ENCODE measurements at regions not wholly inside any gene's neighbourhood (a gene's known extent, or its start where the extent isn't known, plus 50 kb on each side); places are given as distances from the start of the nearest gene placed in this dataset.

- ChIA-PET CTCF (no interaction called here), POLR2A (no interaction called here)
- DNase-seq, result no peak
- H3K4me1 Mint-ChIP-seq, result peaks cover 7% of the 10 kb centered on the region
- intact Hi-C loops (cut with micrococcal nuclease), result no loop called here
- no peak overlapping the region for H3K4me3 Mint-ChIP-seq
- TF ChIP-seq CTCF (IDR thresholded peaks at IDR 0.05), result no peak
- no peak for ATAC-seq (ENCODE audit: low read depth)
- peaks cover 8% of the 10 kb centered on the region for H3K27me3 Mint-ChIP-seq
- peaks cover 7% of the 10 kb centered on the region for H3K9me3 Mint-ChIP-seq
- H3K36me3 Mint-ChIP-seq (ENCODE audit: low read depth), result no peaks in the 10 kb centered on the region
- H3K27ac Mint-ChIP-seq, result no peak overlapping the region
Measured at GRCh38 chr15:67907184-67907723, 67.4 kb upstream of the RNU6-1 start.

GRCh38 chr15:67908756-67909155 lies 68.9 kb upstream of the RNU6-1 start:
- intact Hi-C loops (cut with micrococcal nuclease), result no loop called here
- Mint-ChIP-seq H3K27me3 (peaks cover 6% of the 10 kb centered on the region), H3K4me1 (no peaks in the 10 kb centered on the region), H3K4me3 (no peak overlapping the region), H3K9me3 (peaks cover 7% of the 10 kb centered on the region), H3K27ac (no peak overlapping the region), H3K36me3 (ENCODE audit: low read depth) (no peaks in the 10 kb centered on the region)
- ChIA-PET CTCF (no interaction called here), POLR2A (no interaction called here)
- no peak for TF ChIP-seq CTCF (IDR thresholded peaks at IDR 0.05)
- DNase-seq (no peak), ATAC-seq (ENCODE audit: low read depth) (no peak)

- ChIA-PET POLR2A (no interaction called here), CTCF (no interaction called here)
- intact Hi-C loops (cut with micrococcal nuclease), result no loop called here
- Mint-ChIP-seq H3K9me3 (peaks cover 7% of the 10 kb centered on the region), H3K4me3 (no peak overlapping the region), H3K4me1 (no peaks in the 10 kb centered on the region), H3K36me3 (ENCODE audit: low read depth) (no peaks in the 10 kb centered on the region), H3K27ac (no peak overlapping the region), H3K27me3 (peaks cover 4% of the 10 kb centered on the region)
- DNase-seq (no peak), ATAC-seq (ENCODE audit: low read depth) (no peak)
- TF ChIP-seq CTCF (IDR thresholded peaks at IDR 0.05), result no peak
Measured at GRCh38 chr15:67911727-67912126, 71.9 kb upstream of the RNU6-1 start.

- intact Hi-C loops (cut with micrococcal nuclease), result no loop called here
- no peak for TF ChIP-seq CTCF (IDR thresholded peaks at IDR 0.05)
- ChIA-PET POLR2A (no interaction called here), CTCF (no interaction called here)
- no peak for ATAC-seq (ENCODE audit: low read depth)
- H3K36me3 Mint-ChIP-seq (ENCODE audit: low read depth), result no peaks in the 10 kb centered on the region
- no peak for DNase-seq
- no peak overlapping the region for H3K27ac Mint-ChIP-seq
- no peak overlapping the region for H3K4me3 Mint-ChIP-seq
- H3K4me1 Mint-ChIP-seq, result no peaks in the 10 kb centered on the region
- H3K9me3 Mint-ChIP-seq, result peaks cover 13% of the 10 kb centered on the region
- no peaks in the 10 kb centered on the region for H3K27me3 Mint-ChIP-seq
Measured at GRCh38 chr15:67914028-67914427, 74.2 kb upstream of the RNU6-1 start.

GRCh38 chr15:67914537-67915460 lies 75.0 kb upstream of the RNU6-1 start:
- no peaks in the 10 kb centered on the region for H3K36me3 Mint-ChIP-seq (ENCODE audit: low read depth)
- ChIA-PET CTCF (no interaction called here), POLR2A (no interaction called here)
- H3K27me3 Mint-ChIP-seq, result no peaks in the 10 kb centered on the region
- H3K4me1 Mint-ChIP-seq, result no peaks in the 10 kb centered on the region
- TF ChIP-seq CTCF (IDR thresholded peaks at IDR 0.05), result no peak
- H3K4me3 Mint-ChIP-seq, result no peak overlapping the region
- DNase-seq (no peak), ATAC-seq (ENCODE audit: low read depth) (no peak)
- intact Hi-C loops (cut with micrococcal nuclease), result no loop called here
- peaks cover 14% of the 10 kb centered on the region for H3K9me3 Mint-ChIP-seq
- H3K27ac Mint-ChIP-seq, result no peak overlapping the region

Data from activated B cell treated with CpG ODN at 0.5 μM for 24 hours (primary cell).